HG02943 (cell line): ENCODE measurements at regions not wholly inside any gene's neighbourhood (a gene's known extent, or its start where the extent isn't known, plus 50 kb on each side); places are given as distances from the start of the nearest gene placed in this dataset.
"Not testable (repeated sequence)": the region's sequence is repeated elsewhere in the genome, so short reads cannot be mapped to it uniquely, and the experiment has no call there.

ENCODE experiments used
- ATAC-seq: cut with Tn5 transposase; IDR thresholded peaks from one replicate; pipeline ENCODE4 v1.9.1; 2021; ENCODE audit warnings: mild to moderate bottlenecking, low read depth, moderate library complexity; ENCODE audit not compliant: unreplicated experiment

GRCh38 chr6:134389658-134390057, 71.7 kb upstream of the SGK1 start:
- ATAC-seq = no peak

- no peak for ATAC-seq
Observed at GRCh38 chr6:134389129-134389528, 71.2 kb upstream of the SGK1 start.

GRCh38 chr6:134386482-134386881, 68.6 kb upstream of the SGK1 start:
- ATAC-seq = not testable (repeated sequence)

- no peak for ATAC-seq
Observed at GRCh38 chr6:134381959-134382358, 64.0 kb upstream of the SGK1 start.

- no peak for ATAC-seq
Observed at GRCh38 chr6:134379599-134379998, 61.7 kb upstream of the SGK1 start.

GRCh38 chr6:134379076-134379475, 61.2 kb upstream of the SGK1 start:
- ATAC-seq = peak; percentile 80

- no peak for ATAC-seq
Observed at GRCh38 chr6:134378426-134378825, 60.5 kb upstream of the SGK1 start.

GRCh38 chr6:134376785-134377184, 58.9 kb upstream of the SGK1 start:
- no peak for ATAC-seq

- ATAC-seq = no peak
Observed at GRCh38 chr6:134375220-134375580, 57.3 kb upstream of the SGK1 start.

GRCh38 chr6:134374491-134375219, 56.7 kb upstream of the SGK1 start:
- ATAC-seq = no peak

GRCh38 chr6:134373993-134374392, 56.1 kb upstream of the SGK1 start:
- ATAC-seq = no peak

GRCh38 chr6:134373282-134373922, 55.5 kb upstream of the SGK1 start:
- ATAC-seq = no peak

- ATAC-seq = no peak
Observed at GRCh38 chr6:134372603-134373281, 54.8 kb upstream of the SGK1 start.

- no peak for ATAC-seq
Observed at GRCh38 chr6:134368670-134369069, 50.8 kb upstream of the SGK1 start.
